ENCODE measurements at regions not wholly inside any gene's neighbourhood (a gene's known extent, or its start where the extent isn't known, plus 50 kb on each side); places are given as distances from the start of the nearest gene placed in this dataset.

GRCh38 chr4:57981123-57981522 is 870.9 kb upstream of the IGFBP7 start:
- H2AFZ ChIP-seq (ENCODE audit: low read length): no peak overlapping the region
- Mint-ChIP-seq H3K27ac (no peak overlapping the region), H3K36me3 (ENCODE audit: insufficient read depth in 1 of 3, low read depth in 3 of 3) (no peaks in the 10 kb centered on the region), H3K4me1 (peaks cover 20 to 23% of the 10 kb centered on the region in 2 experiments), H3K27me3 (ENCODE audit: low read depth) (no peaks in the 10 kb centered on the region), H3K9me3 (no peaks in the 10 kb centered on the region), H3K4me3 (no peak overlapping the region)
- no peak overlapping the region for H4K5ac ChIP-seq (ENCODE audit: insufficient read length, low read depth, low read length)
- no peak overlapping the region for H2BK120ac ChIP-seq (ENCODE audit: low read depth, low read length, poor library complexity, severe bottlenecking)
- no peak for TF ChIP-seq CTCF (conservative IDR thresholded peaks at IDR 0.05)
- H4K91ac ChIP-seq (ENCODE audit: insufficient read length, low read depth, low read length): no peak overlapping the region
- no peaks in the 10 kb centered on the region for H3K23me2 ChIP-seq (ENCODE audit: insufficient read length, low read depth, low read length, poor library complexity, severe bottlenecking)
- no peaks in the 10 kb centered on the region for H4K20me1 ChIP-seq (ENCODE audit: control insufficient read depth, insufficient read depth, insufficient read length)
- no peak overlapping the region for H3K14ac ChIP-seq (ENCODE audit: insufficient read depth, low read length)
- WGBS (ENCODE audit: extremely low coverage, insufficient read length, low lambda C conversion rate): no CpG with 5 or more reads among the region's 5 CpGs
- no peaks in the 10 kb centered on the region for H3K79me1 ChIP-seq (ENCODE audit: insufficient read depth, low read depth, low read length, poor library complexity, severe bottlenecking)
- no peak overlapping the region for H3K23ac ChIP-seq (ENCODE audit: insufficient read length, low read depth, low read length)
- H2BK15ac ChIP-seq (ENCODE audit: low read depth, low read length): no peak overlapping the region
- no peaks in the 10 kb centered on the region for H3K4me1 ChIP-seq (ENCODE audit: insufficient read depth, low read length)
- H2BK20ac ChIP-seq (ENCODE audit: low read depth, low read length, poor library complexity, severe bottlenecking): no peak overlapping the region
- H2BK12ac ChIP-seq (ENCODE audit: insufficient read length, low read depth, low read length): no peak overlapping the region
- no peak overlapping the region for H3K18ac ChIP-seq (ENCODE audit: insufficient read length, low read depth, low read length)
- no peak for DNase-seq
- H3K27ac ChIP-seq (ENCODE audit: insufficient read length, low read depth, low read length): no peak overlapping the region
- H3K4me2 ChIP-seq (ENCODE audit: insufficient read depth, insufficient read length, low read length): no peak overlapping the region
- no peaks in the 10 kb centered on the region for H3K79me2 ChIP-seq (ENCODE audit: insufficient read depth, low read length)
- H3K56ac ChIP-seq (ENCODE audit: insufficient read length, low read depth, low read length): no peak overlapping the region
- no peaks in the 10 kb centered on the region for H3K9me3 ChIP-seq (ENCODE audit: control insufficient read depth, low read depth, low read length)
- H2AK5ac ChIP-seq (ENCODE audit: insufficient read length, low read length): no peak overlapping the region
- H4K8ac ChIP-seq (replicated peaks; ENCODE audit: insufficient read length, low read depth, low read length): no peak overlapping the region
- no peak overlapping the region for H3T11ph ChIP-seq (ENCODE audit: low read length)
- no peaks in the 10 kb centered on the region for H3K27me3 ChIP-seq (ENCODE audit: insufficient read depth, low read length)
- H3K4ac ChIP-seq (ENCODE audit: low read depth, low read length): no peak overlapping the region
- no peak overlapping the region for H3K9ac ChIP-seq (ENCODE audit: extremely low read depth, insufficient read length, low read length)
- no peak overlapping the region for H2BK5ac ChIP-seq (ENCODE audit: insufficient read length, low read length)
